Activated T-cell treated with anti-CD3 and anti-CD28 coated beads for 1 hour (primary cell): ENCODE measurements at regions not wholly inside any gene's neighbourhood (a gene's known extent, or its start where the extent isn't known, plus 50 kb on each side); places are given as distances from the start of the nearest gene placed in this dataset.
"Not testable (repeated sequence)": the region's sequence is repeated elsewhere in the genome, so short reads cannot be mapped to it uniquely, and the experiment has no call there.

ENCODE experiments used
- DNase-seq: peaks from one replicate; pipeline ENCODE4 v3.0.0-alpha.2; 2020; ENCODE audit warnings: low read depth

DNA sequence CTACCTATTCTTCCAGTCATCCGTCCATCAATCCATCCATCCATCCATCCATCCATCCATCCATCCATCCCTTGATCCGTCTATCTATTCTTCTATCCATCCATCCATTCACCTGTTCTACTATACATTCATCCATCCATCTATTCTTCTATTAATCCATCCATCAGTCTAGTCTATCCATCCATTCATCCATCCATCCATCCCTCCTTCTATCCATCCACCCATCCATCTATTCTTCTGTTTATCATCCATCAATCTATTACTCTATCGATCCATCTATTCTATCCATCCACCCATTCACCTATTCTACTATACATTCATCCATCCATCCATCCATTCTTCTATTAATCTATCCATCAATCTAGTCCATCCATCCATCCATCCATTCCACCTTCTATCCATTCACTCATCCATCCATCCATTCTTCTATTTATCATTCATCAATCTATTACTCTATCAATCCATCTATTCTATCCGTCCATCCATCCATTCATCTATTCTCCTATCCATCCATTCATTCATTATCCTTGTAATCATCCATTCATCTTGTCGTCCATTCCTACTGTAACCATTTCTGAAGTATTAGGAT, 110.4 kb upstream of the ZNF516 start:
- DNase-seq, result no peak

DNA sequence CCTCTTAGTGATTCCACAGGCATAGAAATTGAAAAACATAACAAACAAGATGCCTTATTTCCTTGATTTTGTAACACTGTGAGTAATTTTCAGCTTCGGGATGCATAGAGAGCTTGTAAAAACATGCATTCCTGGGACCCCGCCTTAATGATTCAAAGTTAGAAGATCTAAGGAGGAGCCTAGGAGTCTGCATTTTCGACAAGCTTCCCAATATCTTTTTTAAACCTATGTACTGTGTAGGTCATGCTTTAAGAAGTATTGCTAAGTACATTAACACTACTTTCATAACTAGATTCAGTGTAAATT, 109.8 kb upstream of the ZNF516 start:
- DNase-seq, result no peak

GRCh38 chr18:76604108-76604934, 109.3 kb upstream of the ZNF516 start:
- no peak for DNase-seq

- DNase-seq, result no peak
Observed at GRCh38 chr18:76602191-76602590, 107.1 kb upstream of the ZNF516 start.

GRCh38 chr18:76600076-76600475, 105.0 kb upstream of the ZNF516 start:
- not testable (repeated sequence) for DNase-seq

- DNase-seq, result no peak
Observed at GRCh38 chr18:76594966-76595365, 99.9 kb upstream of the ZNF516 start.

DNA sequence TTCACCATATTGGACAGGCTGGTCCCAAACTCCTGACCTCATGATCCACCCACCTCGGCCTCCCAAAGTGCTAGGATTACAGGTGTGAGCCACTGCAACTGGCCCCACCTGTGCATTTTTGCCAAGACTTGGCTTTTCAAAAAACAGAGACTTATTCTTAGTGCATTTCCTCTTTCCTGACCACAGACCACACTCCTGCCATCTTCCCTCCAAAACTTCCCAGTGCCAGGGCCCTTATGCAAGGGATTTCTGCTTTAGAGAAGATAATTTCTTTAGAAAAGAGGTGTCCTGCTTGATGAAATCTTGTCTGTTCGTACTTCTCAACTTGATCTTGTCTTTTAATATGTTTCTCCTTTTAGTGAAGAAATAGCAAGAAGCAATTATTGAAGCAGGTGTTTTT, 98.8 kb upstream of the ZNF516 start:
- DNase-seq, result no peak

- no peak for DNase-seq
Observed at GRCh38 chr18:76592981-76593381, 97.9 kb upstream of the ZNF516 start.

DNA sequence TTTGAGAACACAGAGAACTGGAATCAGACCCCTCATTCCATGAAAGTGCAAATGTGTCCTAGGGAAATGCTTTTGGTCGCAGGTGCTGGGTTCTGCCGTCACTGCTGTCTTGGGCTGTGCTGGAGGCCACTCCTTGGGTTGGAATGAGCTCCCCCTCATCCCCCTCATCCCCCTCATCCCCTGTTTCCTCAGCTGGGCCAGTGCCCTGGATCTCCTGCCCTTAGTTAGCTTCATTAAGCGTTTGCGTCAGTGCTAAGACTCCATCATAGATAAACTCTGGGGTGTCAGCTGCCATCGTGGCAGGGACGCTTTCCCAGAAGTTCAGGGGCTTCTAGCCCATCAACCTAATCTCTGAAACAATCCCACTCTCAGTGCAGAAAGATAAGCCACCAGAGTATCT, 97.1 kb upstream of the ZNF516 start:
- no peak for DNase-seq

DNA sequence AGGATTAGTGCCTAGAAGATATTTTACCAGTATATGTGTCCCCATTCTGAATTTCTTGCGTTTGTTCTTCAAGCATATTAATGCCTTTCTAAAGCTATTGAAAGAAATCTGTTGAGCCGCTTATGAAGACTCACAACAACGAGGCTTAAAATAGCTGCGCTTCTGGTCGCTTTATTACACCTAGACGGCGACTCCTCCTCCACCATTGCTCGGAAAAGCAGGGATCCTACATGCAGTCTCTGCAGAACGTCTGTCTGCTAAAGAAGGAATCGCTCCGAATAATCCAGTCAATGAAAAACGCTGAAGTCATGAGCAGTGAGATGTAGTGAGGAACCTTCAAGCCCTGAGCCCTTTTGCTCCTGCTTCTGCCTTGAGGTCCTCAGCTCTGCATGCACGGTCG, 94.8 kb upstream of the ZNF516 start:
- no peak for DNase-seq

GRCh38 chr18:76589316-76589715, 94.3 kb upstream of the ZNF516 start:
- DNase-seq, result no peak

- no peak for DNase-seq
Observed at GRCh38 chr18:76588601-76589226, 93.7 kb upstream of the ZNF516 start.

DNA sequence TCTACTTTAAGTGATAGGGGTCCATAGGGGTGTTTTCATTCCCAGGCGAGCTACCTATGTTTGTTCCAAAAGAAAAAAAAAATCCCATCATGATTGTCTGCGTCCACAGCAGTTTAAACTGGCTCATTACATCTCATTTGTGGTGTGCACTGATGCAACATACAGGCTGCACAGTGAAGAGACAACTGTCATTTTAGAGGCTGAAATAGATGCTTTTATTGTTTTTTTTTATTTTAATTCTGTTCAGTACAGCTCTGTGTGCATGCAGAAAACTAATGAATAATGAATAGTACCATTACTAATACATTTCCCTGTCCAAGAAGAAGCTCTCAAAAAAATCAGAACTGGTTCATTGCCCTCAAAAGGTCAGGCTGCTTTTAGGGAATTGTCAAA, 92.8 kb upstream of the ZNF516 start:
- DNase-seq, result no peak

DNA sequence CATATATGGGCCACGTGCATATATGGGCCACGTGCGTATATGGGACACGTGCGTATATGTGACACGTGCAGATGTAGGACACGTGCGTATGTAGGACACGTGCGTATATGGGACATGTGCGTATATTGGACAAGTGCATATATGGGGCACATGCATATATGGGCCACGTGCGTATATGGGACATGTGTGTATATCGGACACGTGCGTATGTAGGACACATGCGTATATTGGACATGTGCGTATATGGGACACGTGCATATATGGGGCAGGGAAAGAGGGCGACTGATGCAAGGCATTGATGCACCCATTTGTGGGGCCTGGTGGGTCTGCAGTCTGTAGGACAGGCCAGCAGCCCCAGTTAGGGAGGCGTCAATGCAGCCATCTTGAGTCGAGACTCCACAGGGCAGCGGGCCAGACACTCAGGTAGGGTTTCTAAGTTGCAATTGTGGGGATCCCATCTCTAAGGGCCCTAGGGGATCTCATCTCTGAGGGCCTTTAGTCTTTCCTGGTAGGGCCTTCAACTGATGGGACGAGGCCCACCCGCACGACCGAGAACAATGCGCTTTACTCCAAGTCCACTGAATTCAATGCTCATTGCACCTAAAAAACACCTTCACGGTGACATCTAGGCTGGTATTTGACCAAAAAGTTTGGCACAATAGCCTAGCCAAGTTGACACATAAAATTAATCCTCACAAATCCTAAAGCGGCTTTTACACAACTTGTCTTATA, 92.3 kb upstream of the ZNF516 start:
- DNase-seq, result no peak

DNA sequence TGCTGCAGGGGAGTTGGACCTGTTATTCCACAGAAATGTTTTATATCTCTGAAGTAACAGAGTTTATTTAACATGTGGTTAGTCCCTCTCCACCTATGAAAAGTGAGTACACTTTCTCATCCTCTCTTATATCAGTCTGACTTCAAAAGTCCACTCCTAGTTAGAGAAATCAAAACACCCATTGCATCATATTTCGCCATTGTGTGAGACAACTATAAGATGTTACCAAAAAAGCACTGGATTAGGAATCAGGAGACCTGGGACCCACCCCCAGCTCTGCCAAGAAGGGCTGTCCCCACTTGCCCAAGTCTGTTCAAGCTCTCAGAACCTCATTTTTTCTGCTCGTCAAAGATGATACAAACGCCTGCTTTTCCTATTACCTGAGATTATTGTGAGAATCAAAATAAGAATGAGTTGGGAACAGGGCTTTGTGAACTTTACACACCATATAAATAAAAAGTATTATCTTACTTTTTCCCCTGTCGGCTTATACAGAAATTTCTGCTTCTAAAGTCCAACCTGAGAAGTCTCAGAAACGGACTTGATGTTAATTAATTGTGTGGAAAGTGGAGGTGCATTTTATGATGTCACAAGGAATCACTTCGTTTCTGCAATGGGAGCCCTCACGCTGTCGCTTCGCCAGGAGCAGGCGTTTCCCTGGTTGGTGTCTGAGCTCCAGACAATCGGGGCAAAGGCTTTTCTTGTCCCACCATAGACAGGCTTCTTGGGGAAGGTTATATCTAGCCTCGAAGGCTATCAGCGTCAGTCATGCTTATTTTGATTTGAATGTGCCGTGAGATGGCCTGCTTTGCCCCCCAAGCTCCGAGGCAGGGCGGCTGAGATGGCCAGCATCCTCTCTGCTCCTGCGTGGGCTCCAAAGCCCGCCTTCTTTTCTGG, 89.6 kb upstream of the ZNF516 start:
- DNase-seq, result no peak

DNA sequence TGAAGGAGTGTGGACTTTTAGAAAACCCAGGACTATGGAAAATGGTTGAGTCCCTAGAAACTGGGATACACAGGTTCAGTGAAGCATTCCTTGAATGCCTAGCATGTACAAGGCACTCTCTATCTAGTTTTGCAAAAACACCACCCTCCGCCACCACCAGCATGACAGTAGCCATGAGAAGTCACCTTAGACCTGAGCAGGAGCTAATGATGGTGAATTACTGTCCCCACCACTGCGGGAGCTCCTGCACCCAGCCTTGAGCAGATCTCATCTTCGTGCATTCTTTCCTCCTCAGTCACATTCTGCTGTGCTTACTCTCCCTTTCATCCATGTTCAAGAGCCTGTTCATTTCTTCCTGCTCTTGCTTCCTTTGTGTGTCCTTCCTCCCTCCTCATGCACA, 86.2 kb upstream of the ZNF516 start:
- DNase-seq, result no peak

DNA sequence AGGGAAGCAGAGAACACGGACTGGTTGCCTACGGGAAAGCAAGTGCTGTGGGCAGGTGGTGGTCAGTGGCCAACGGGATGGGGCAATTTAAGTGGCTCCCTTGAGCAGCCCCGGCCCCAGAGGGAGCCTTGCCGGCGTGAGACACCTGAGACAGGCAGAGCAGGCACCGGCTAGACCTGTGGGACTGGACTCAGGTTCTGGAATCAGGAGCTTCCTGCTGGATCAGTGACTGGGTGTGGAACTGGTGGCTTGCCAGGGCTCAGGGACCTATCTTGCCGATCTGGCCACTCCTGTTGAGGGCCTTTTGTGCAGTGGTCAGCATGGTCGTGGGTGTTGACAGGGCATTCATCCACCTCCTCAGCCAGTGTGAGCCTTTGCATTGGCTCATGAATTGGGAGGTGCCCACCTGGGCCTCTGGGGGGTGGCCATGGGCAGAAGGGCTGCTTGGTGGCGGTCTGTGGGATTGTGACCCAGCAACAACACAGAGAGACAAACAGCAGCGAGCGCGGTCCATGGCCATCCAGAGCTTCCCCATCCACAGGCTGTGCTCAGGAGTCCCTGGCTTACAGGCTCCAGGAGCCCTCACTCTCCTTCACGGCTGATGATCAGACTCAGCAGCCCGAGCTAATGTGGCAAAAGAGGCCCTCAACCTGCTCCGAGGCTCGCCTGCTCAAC, 85.4 kb upstream of the ZNF516 start:
- DNase-seq, result no peak

DNA sequence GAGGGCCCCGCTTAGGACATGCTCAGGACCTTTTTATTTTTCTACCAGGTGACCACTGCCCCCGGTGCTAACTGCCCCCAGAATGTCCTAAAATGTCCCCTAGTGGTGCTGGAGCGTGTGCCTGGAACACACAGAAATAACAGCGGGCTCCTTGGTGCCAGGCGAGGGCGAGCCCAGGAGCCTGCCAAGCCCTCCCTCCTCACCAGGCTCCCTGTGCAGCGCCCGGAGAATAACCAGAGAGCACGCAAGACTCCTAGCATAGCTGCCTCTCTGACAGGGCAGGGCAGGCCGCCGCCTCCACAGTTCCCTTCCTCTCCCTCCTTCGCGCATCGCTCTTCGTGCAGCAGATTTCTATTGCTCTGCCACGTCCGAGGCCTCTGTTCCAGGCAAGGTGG, 84.3 kb upstream of the ZNF516 start:
- no peak for DNase-seq

- DNase-seq, result no peak
Observed at GRCh38 chr18:76578571-76579300, 83.7 kb upstream of the ZNF516 start.

DNA sequence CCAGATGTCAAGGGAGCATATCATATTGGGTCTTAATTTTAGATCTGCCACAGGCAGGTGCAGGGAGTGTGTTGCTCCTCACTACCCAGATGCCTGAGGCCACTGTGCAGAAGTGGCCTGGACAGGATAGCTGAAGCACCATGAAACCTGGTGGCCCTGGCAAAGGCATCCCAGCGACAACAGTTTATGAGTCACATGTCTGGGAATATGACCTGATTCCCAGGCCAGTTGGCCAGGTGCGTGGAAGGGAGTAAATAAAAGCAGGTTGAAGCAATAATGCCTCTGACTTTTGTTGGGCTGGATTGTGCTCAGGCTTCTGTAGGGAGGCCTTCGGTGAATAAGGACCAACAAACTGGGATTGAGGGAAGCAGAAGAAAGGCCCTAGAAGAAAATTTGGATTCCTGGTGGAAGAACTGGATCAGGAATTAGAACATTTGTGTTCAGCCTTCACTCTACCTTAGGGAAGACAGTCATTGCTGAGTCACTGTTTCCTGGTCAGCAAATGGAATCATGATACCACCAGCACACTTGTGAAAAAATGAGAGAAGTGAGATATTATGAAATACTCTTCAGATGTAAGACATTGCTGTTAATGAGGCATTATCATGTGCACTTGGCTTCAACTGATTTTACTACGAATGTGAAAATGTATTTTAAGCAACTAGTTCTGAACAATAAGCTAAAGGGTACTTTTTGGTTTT, 78.4 kb upstream of the ZNF516 start:
- DNase-seq, result no peak
